ENCODE measurements at regions not wholly inside any gene's neighbourhood (a gene's known extent, or its start where the extent isn't known, plus 50 kb on each side); places are given as distances from the start of the nearest gene placed in this dataset.
A peak's percentile ranks its signal among the peaks of the same experiment; 100 is the strongest.

DNA sequence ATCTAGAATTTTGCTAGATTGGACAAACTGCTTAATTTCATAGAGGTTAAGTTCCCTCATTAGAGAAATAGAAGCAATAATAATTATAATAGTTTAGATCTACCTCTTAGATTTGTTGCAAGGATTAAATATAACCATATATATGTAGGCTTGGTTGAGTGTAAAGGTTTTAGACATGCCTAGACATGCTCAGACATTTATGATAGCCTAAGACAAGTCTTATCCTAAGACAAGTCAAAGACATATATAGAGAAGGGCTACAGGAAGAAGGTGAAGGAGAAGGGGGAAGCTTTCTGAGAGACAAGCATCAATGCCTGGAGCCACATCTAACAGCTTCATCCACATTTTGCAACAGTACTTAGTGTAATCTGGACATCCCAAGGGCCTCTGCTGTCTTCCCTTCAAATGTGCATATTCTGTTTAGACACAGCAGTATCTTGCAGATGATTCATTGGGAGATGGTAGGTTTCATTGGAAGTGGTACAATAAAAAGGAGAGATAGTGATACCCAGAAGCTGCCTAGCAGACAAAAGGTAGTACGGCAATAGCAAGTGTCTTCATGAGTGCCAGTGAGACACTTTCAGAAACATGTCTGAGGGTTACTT, 146.5 kb downstream of the HGF start:
- TF ChIP-seq, protein P1, sequence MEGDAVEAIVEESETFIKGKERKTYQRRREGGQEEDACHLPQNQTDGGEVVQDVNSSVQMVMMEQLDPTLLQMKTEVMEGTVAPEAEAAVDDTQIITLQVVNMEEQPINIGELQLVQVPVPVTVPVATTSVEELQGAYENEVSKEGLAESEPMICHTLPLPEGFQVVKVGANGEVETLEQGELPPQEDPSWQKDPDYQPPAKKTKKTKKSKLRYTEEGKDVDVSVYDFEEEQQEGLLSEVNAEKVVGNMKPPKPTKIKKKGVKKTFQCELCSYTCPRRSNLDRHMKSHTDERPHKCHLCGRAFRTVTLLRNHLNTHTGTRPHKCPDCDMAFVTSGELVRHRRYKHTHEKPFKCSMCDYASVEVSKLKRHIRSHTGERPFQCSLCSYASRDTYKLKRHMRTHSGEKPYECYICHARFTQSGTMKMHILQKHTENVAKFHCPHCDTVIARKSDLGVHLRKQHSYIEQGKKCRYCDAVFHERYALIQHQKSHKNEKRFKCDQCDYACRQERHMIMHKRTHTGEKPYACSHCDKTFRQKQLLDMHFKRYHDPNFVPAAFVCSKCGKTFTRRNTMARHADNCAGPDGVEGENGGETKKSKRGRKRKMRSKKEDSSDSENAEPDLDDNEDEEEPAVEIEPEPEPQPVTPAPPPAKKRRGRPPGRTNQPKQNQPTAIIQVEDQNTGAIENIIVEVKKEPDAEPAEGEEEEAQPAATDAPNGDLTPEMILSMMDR (IDR thresholded peaks at IDR 0.05; ENCODE audit: low read depth, low read length, missing control alignments): no peak
- H3K4me3 ChIP-seq (replicated peaks; ENCODE audit: low read depth, low read length): no peak overlapping the region
- no peak for DNase-seq (ENCODE audit: extremely low read depth, low read depth)

DNA sequence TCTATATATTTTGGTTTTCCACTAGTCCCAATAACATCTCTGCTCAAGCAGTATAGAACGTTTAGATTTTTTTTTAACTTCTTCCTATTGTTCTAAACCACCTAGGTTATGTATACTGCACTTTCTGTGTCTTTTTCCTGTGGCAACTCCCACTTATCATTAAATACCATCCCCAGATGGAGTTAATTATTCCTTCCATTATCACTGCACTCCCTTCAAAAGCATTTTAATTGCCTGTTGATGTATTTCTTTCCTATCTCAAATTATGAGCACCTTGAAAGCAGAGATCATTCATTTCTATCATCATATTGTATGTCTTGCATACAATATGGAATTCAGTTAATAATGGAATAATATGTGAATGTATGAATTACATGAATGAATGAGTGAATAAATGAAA, 148.0 kb downstream of the HGF start:
- DNase-seq (ENCODE audit: extremely low read depth, low read depth): no peak
- H3K4me3 ChIP-seq (replicated peaks; ENCODE audit: low read depth, low read length): no peak overlapping the region
- TF ChIP-seq, protein P1 (IDR thresholded peaks at IDR 0.05; ENCODE audit: low read depth, low read length, missing control alignments): no peak

DNA sequence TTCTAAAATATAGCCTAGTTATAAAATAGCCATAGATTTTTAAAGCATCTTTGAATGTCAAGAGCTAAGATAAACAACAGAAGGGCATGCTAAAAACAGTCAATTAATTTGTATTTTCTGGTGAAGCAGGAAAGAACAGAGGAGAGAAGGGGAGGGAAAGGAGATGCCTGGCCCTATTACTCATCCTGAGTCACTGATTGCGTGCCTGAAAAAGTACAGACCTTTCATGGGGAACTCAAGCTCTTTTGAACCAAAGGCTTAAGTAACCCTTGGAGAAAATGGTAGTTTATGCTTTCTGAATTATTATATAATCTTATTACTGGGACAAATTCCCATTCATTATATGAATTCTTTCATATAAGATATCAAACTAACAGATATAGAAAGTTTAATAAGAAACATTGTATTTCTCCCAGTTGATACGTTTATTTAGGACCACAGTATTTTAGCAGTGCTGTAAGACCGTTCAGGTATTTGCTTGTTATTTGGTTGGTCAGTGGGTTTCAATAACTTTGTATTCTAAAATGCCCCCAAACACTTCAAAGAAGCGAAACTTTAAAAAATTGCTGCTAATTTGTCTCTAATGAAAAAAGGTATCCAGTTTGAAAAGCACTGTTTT, 151.3 kb downstream of the HGF start:
- peak; percentile 85 for DNase-seq (ENCODE audit: extremely low read depth, low read depth)
- no peak overlapping the region for H3K4me3 ChIP-seq (replicated peaks; ENCODE audit: low read depth, low read length)
- TF ChIP-seq, protein P1 (IDR thresholded peaks at IDR 0.05; ENCODE audit: low read depth, low read length, missing control alignments): no peak

DNA sequence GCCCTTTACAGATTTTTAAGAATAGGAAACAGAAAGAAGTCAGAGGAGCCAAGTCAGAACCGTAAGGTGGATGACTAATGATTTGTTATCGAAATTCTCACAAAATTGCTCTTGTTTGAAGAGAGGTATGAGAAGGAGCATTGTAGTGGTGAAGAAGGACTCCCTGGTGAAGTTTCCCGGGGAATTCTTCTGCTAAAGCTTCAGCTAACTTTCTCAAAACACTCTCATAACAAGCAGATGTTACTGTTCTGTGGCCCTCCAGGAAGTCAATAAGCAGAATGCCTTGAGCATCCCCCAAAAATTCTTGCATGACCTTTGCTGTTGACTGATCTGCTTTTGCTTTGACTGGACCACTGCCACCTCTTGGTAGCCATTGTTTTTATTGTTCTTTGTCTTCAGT, 152.9 kb downstream of the HGF start:
- H3K4me3 ChIP-seq (replicated peaks; ENCODE audit: low read depth, low read length): no peak overlapping the region
- TF ChIP-seq, protein P1 (IDR thresholded peaks at IDR 0.05; ENCODE audit: low read depth, low read length, missing control alignments): no peak
- DNase-seq (ENCODE audit: extremely low read depth, low read depth): no peak

DNA sequence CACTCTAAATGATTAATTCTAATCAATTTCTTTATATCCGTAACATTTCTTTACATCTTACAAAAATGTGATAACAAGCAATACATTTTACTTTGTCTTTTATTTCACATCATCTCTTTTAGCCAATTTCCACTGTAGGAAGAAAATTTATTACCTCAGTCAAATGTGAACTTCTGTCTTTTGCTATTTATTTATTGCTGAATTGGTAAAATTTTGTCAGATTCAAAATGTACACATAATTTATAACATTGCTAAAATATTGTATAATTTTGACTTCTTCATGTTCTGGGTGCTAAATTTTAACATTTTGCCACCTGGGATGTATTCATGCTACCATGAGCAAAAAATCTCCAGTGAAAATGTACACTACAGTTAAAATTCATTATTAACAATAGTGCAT, 158.0 kb downstream of the HGF start:
- H3K4me3 ChIP-seq (replicated peaks; ENCODE audit: low read depth, low read length): no peak overlapping the region
- no peak for DNase-seq (ENCODE audit: extremely low read depth, low read depth)
- TF ChIP-seq, protein P1 (IDR thresholded peaks at IDR 0.05; ENCODE audit: low read depth, low read length, missing control alignments): no peak

DNA sequence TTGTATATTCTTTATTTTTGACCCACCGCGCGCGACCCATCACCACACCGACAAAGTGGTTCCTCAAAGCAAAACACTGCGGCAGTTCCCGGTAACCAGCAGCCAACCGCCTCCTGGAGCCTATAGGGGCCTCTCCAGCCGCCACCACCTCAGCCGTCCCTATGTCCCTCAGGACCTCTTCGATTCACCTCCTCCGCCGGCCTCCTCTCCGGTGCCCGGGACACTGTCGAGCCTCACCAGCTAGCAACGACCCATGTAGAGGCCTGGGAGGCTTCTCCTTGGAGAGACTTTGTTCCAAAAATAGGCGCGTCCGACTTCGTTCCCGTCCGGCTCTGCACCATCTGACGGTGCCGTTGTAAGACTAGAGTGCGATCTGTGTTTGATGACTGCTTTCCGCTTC, 158.8 kb downstream of the HGF start:
- TF ChIP-seq, protein P1 (IDR thresholded peaks at IDR 0.05; ENCODE audit: low read depth, low read length, missing control alignments): no peak
- no peak overlapping the region for H3K4me3 ChIP-seq (replicated peaks; ENCODE audit: low read depth, low read length)
- DNase-seq (ENCODE audit: extremely low read depth, low read depth): no peak

Data from HFF-Myc (cell line).